Fibroblast of pulmonary artery (primary cell): ENCODE measurements at regions not wholly inside any gene's neighbourhood (a gene's known extent, or its start where the extent isn't known, plus 50 kb on each side); places are given as distances from the start of the nearest gene placed in this dataset.

Experiments used
- DNase-seq: peaks from one replicate; pipeline ENCODE4 v3.0.0-alpha.2; 2010; ENCODE audit warnings: low read depth
- H3K4me3 ChIP-seq: replicated peaks from 2 replicates; pipeline ENCODE4 v1.5.1; 2011; ENCODE audit warnings: low read depth, mild to moderate bottlenecking, control low read depth, low read length, moderate library complexity
- TF ChIP-seq, protein P1 (sequence below): IDR thresholded peaks from 2 replicates; pipeline ENCODE4 v1.5.1; 2011; ENCODE audit warnings: mild to moderate bottlenecking, control low read depth, low read length, inconsistent platforms; ENCODE audit errors: missing control alignments

DNA sequence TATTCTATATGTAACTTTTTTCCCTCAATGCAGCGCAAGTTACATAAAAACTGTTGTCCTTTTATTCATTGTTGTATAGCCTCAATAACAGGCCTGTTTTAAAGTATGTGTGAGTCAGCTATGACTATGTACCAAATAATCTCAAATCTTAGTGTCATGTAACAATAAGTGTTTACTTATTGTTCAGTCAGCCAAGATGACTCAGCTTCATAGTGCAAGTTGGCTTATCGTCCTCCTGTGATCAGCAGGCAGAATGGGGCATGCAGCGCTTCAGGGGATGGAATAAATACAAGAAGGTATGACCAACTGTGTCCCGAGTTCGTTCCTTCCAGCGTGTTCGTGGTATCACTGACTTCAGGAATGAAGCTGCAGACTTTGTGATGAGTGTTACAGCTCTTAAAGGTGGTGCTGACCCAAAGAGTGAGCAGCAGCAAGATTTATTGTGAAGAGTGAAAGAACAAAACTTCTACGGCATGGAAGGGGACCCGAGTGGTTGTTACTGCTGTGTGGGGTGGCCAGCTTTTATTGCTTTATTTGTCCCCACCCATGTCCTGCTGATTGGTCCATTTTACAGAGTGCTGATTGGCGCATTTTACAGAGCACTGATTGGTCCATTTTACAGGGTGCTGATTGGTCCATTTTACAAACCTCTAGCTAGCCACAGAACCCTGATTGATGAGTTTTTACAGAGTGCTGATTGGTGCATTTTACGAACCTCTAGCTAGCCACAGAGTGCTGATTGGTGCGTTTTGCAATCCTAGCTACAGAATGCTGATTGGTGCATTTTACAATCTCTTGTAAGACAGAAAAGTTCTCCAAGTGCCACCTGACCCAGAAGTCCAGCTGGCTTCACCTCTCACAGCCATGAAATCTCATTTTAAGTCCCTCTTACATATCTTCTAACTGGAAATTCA is 1016.0 kb downstream of the MCTP2 start:
- DNase-seq = peak; percentile 95
- H3K4me3 ChIP-seq = no peak overlapping the region
- TF ChIP-seq, protein P1, sequence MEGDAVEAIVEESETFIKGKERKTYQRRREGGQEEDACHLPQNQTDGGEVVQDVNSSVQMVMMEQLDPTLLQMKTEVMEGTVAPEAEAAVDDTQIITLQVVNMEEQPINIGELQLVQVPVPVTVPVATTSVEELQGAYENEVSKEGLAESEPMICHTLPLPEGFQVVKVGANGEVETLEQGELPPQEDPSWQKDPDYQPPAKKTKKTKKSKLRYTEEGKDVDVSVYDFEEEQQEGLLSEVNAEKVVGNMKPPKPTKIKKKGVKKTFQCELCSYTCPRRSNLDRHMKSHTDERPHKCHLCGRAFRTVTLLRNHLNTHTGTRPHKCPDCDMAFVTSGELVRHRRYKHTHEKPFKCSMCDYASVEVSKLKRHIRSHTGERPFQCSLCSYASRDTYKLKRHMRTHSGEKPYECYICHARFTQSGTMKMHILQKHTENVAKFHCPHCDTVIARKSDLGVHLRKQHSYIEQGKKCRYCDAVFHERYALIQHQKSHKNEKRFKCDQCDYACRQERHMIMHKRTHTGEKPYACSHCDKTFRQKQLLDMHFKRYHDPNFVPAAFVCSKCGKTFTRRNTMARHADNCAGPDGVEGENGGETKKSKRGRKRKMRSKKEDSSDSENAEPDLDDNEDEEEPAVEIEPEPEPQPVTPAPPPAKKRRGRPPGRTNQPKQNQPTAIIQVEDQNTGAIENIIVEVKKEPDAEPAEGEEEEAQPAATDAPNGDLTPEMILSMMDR = no peak

DNA sequence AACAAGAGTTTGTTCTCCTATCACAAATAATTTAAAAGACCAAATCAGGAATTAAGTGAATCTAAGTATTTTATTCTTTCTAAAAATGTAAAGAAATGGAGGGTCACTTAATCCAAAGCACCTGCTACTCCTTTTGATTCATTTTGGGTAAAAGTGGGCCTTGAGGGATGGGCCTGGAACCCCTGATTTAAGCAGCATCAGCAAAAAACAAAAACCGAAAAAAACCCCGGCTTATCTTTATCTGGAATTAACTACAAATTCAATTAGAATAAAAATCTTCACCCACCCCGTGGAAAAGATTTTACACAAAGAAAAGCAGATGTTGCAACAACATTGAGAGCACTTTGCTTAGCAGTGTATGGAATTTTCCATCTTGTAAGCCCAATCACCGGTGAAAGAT is 1018.2 kb downstream of the MCTP2 start:
- no peak overlapping the region for H3K4me3 ChIP-seq
- TF ChIP-seq, protein P1 = no peak
- no peak for DNase-seq

DNA sequence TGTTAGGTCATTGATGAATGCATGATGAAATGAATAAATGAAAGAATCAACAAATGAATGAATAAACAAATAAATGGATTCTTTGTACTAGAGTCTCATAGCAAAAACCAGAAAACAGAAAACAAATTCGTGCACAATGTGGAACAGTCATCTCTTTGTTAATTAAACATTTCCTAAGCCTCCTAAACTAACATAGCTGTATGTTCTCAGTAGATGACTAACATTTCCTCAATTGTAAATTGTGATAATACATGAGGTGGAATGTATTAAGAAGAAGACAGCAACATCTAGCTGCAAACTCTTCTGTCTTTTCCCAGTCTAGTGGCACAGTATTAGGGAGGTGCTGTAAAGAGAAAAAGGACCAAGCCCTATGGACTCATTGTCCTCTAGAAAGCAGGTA is 1021.0 kb downstream of the MCTP2 start:
- TF ChIP-seq, protein P1 = no peak
- no peak overlapping the region for H3K4me3 ChIP-seq
- peak; percentile 31 for DNase-seq

DNA sequence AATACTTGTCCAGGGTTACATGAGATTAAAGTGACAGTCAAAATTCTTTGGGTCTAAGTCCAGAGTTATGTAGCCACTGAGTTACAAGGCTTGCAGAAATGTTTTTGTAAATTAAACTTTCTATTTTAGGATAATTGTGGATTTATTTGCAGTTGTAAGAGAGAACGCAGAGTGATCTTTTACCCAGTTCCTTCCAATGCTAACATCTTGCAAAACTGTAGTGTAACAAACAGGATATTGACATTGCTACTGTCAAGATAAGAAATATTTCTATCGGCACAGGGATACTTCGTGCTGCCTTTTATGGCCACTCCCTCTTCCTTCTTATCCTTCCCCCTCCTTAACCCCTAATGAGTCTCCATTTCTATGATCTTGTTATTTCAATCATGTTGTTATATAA is 1022.9 kb downstream of the MCTP2 start:
- DNase-seq = peak; percentile 50

DNA sequence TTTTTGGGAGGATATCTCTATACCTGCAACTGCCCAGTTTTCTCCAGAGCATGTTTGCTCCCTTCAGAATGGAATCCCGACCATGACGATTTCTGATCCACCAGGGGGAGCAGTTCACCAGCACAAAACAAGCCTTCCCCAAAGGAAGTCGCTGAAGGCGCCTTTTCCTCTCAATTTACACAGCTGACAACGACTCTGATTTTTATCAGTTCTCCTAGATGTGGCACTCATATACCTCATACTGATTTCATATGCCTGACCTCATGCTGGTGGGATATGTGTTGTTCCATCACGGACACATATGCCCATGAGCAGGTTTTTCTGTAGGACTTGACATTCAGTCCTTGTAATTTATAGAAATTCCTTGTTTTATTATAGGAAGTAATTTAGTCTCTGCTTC is 1028.2 kb downstream of the MCTP2 start:
- TF ChIP-seq, protein P1 = peak; percentile 82

More for the DNA sequence above, 1022.9 kb downstream of the MCTP2 start:
- TF ChIP-seq, protein P1 = no peak
- H3K4me3 ChIP-seq = no peak overlapping the region

DNA sequence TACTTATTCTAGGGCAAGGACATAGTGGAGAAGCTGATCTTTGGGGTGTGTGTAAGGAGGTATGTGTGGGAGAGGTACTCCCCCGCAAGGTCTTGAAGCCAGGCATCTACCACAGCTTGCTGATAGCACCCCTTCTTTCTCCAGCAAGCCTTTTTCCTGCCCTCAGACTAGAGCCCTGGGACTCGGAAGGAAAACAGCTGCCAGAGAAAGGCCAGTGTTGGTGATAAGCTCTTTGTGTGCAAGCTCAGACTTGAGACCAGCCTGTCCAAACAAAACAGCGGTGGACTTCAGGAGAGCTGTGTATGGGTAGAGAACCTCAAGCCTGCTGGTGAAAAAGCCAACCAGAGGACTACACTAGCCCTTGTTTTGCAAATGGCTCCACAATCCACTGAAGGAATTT is 1028.6 kb downstream of the MCTP2 start:
- H3K4me3 ChIP-seq = no peak overlapping the region
- DNase-seq = peak; percentile 80
- TF ChIP-seq, protein P1 = no peak

More for the DNA sequence above, 1028.2 kb downstream of the MCTP2 start:
- DNase-seq = peak; percentile 89
- H3K4me3 ChIP-seq = no peak overlapping the region
